H1 (cell line): ENCODE measurements at regions not wholly inside any gene's neighbourhood (a gene's known extent, or its start where the extent isn't known, plus 50 kb on each side); places are given as distances from the start of the nearest gene placed in this dataset.

Experiments
- CTCF ChIA-PET: fragments of 300-600 bp; sonication (Branson Sonifier 250); formaldehyde crosslinking; loops from one replicate; lab custom pipeline; 2021; ENCODE audit not compliant: partially characterized antibody; lab: Charles Lee
- POLR2A ChIA-PET: fragments of 300-600 bp; sonication (Branson Sonifier 250); formaldehyde crosslinking; loops from one replicate; lab custom pipeline; 2021; ENCODE audit warnings: inconsistent platforms; ENCODE audit not compliant: partially characterized antibody; lab: Charles Lee
- DNase-seq, 2 experiments: peaks; one replicate each; pipeline versions ENCODE4 v3.0.0 to v3.0.0-alpha.2; 2010 to 2022; ENCODE audit warnings: low spot score in 2 of 2, low read depth in 1 of 2, mixed read lengths in 1 of 2
- FAIRE-seq: peaks from 2 replicates; lab custom pipeline; 2011; peaks lifted over from hg19 to GRCh38; lab: Jason Lieb, UNC
- H2AFZ ChIP-seq: 2 replicates; pipeline ENCODE4 v1.8.1; 2012; ENCODE audit warnings: low read length, inconsistent platforms
- H2AK5ac ChIP-seq: 2 replicates; pipeline ENCODE4 v1.6.1; 2013; ENCODE audit warnings: low read depth, low read length
- H2BK120ac ChIP-seq: replicated peaks from 2 replicates; pipeline ENCODE3; 2013; ENCODE audit warnings: low read depth, low read length, inconsistent platforms
- H2BK12ac ChIP-seq: 2 replicates; pipeline ENCODE4 v1.6.1; 2013; ENCODE audit warnings: low read depth, low read length
- H2BK15ac ChIP-seq: 2 replicates; pipeline ENCODE4 v1.6.1; 2013; ENCODE audit warnings: low read length
- H2BK20ac ChIP-seq: 2 replicates; pipeline ENCODE4 v1.6.1; 2013; ENCODE audit warnings: low read length
- H2BK5ac ChIP-seq: 2 replicates; pipeline ENCODE4 v1.6.1; 2013; ENCODE audit warnings: low read depth, low read length
- H3K14ac ChIP-seq: 2 replicates; pipeline ENCODE4 v1.6.1; 2013; ENCODE audit warnings: inconsistent platforms; ENCODE audit not compliant: insufficient read length
- H3K18ac ChIP-seq: 2 replicates; pipeline ENCODE4 v1.6.1; 2013; ENCODE audit warnings: low read length; ENCODE audit errors: extremely low read depth
- H3K23ac ChIP-seq: 2 replicates; pipeline ENCODE4 v1.6.1; 2013; ENCODE audit warnings: inconsistent platforms; ENCODE audit not compliant: insufficient read length
- H3K23me2 ChIP-seq: 2 replicates; pipeline ENCODE4 v1.6.1; 2013; ENCODE audit warnings: low read depth, low read length
- H3K27ac ChIP-seq: 2 replicates; pipeline ENCODE4 v1.6.1; 2011; ENCODE audit warnings: low read depth, low read length, inconsistent platforms
- H3K27me3 ChIP-seq, 4 experiments: replicated peaks in 1 of 4; 1 replicate in 1 of 4; 2 replicates in 3 of 4; pipeline versions ENCODE4 v1.6.1 to v1.8.1; 2011 to 2013; ENCODE audit warnings: low read length in 3 of 4, mild to moderate bottlenecking in 3 of 4, inconsistent platforms in 2 of 4, mixed read lengths in 2 of 4, moderate library complexity in 1 of 4; ENCODE audit not compliant: control insufficient read depth in 3 of 4, insufficient read depth in 3 of 4; ENCODE audit errors: extremely low read depth in 1 of 4
- H3K36me3 ChIP-seq, 4 experiments: 2 replicates each; pipeline versions ENCODE4 v1.6.1 to v1.8.1; 2011 to 2013; ENCODE audit warnings: mild to moderate bottlenecking in 4 of 4, low read length in 3 of 4, moderate library complexity in 2 of 4, control low read depth in 1 of 4, inconsistent platforms in 1 of 4; ENCODE audit not compliant: insufficient read depth in 4 of 4, control insufficient read depth in 2 of 4
- H3K4ac ChIP-seq: replicated peaks from 2 replicates; pipeline ENCODE3; 2013; ENCODE audit warnings: low read length, low read depth, mixed read lengths, inconsistent platforms; ENCODE audit not compliant: insufficient read length
- H3K4me1 ChIP-seq, 4 experiments: replicated peaks in 1 of 4; 1 replicate in 1 of 4; 2 replicates in 3 of 4; pipeline versions ENCODE4 v1.6.1 to v1.8.1; 2011 to 2013; ENCODE audit warnings: low read length in 3 of 4, inconsistent platforms in 2 of 4, mixed read lengths in 1 of 4; ENCODE audit not compliant: insufficient read depth in 4 of 4, control insufficient read depth in 3 of 4
- H3K4me2 ChIP-seq, 2 experiments: 2 replicates each; pipeline versions ENCODE4 v1.6.1 to v1.8.1; 2011 to 2013; ENCODE audit warnings: low read depth in 2 of 2, low read length in 2 of 2, control low read depth in 1 of 2, inconsistent platforms in 1 of 2, mild to moderate bottlenecking in 1 of 2; ENCODE audit not compliant: insufficient read depth in 1 of 2
- H3K4me3 ChIP-seq, 4 experiments: fragments of 200-600, 300-600 bp in 1 of 4; sonication (generic), shearing (Covaris generic), sonication (Bioruptor Twin) in 1 of 4; 2 replicates each; pipeline versions ENCODE4 v1.5.1 to v1.8.1; 2011 to 2016; ENCODE audit warnings: low read length in 4 of 4, low read depth in 3 of 4, control low read depth in 2 of 4, inconsistent platforms in 2 of 4, mild to moderate bottlenecking in 2 of 4, mixed read lengths in 1 of 4, moderate library complexity in 1 of 4; ENCODE audit not compliant: insufficient read depth in 2 of 4; ENCODE audit errors: extremely low read depth in 1 of 4
- H3K56ac ChIP-seq: replicated peaks from 2 replicates; pipeline ENCODE3; 2013; ENCODE audit warnings: low read depth, mild to moderate bottlenecking, mixed read lengths, low read length, inconsistent platforms; ENCODE audit not compliant: insufficient read length
- H3K79me1 ChIP-seq: 2 replicates; pipeline ENCODE4 v1.6.1; 2013; ENCODE audit warnings: low read depth, low read length, control low read depth
- H3K79me2 ChIP-seq, 2 experiments: 2 replicates each; pipeline versions ENCODE4 v1.6.1 to v1.8.1; 2012 to 2013; ENCODE audit warnings: low read length in 2 of 2, mild to moderate bottlenecking in 2 of 2, inconsistent platforms in 1 of 2; ENCODE audit not compliant: insufficient read depth in 2 of 2, control insufficient read depth in 1 of 2
- H3K9ac ChIP-seq, 4 experiments: replicated peaks in 1 of 4; 1 replicate in 1 of 4; 2 replicates in 3 of 4; pipeline versions ENCODE4 v1.6.1 to v1.8.1; 2011 to 2013; ENCODE audit warnings: low read depth in 3 of 4, low read length in 3 of 4, control low read depth in 2 of 4, mild to moderate bottlenecking in 2 of 4, moderate library complexity in 2 of 4, inconsistent platforms in 1 of 4; ENCODE audit errors: extremely low read depth in 1 of 4
- H3K9me3 ChIP-seq, 2 experiments: 2 replicates each; pipeline versions ENCODE4 v1.6.1 to v1.8.1; 2012 to 2013; ENCODE audit warnings: mild to moderate bottlenecking in 2 of 2, moderate library complexity in 2 of 2, control low read depth in 1 of 2, inconsistent platforms in 1 of 2, low read depth in 1 of 2, low read length in 1 of 2, mixed read lengths in 1 of 2; ENCODE audit not compliant: insufficient read depth in 2 of 2
- H4K20me1 ChIP-seq, 2 experiments: replicated peaks in 1 of 2; 2 replicates each; pipeline versions ENCODE3 to v1.8.1; 2011 to 2013; ENCODE audit warnings: inconsistent platforms in 2 of 2, low read length in 2 of 2, mild to moderate bottlenecking in 1 of 2; ENCODE audit not compliant: insufficient read depth in 2 of 2, control insufficient read depth in 1 of 2
- H4K5ac ChIP-seq: 2 replicates; pipeline ENCODE4 v1.6.1; 2013; ENCODE audit warnings: low read length, low read depth, mixed read lengths, inconsistent platforms; ENCODE audit not compliant: insufficient read length
- H4K8ac ChIP-seq: 2 replicates; pipeline ENCODE4 v1.8.0; 2013; ENCODE audit warnings: mild to moderate bottlenecking, moderate library complexity, low read length, inconsistent platforms; ENCODE audit not compliant: insufficient read depth; ENCODE audit errors: extremely low read depth
- H4K91ac ChIP-seq: replicated peaks from 2 replicates; pipeline ENCODE3; 2013; ENCODE audit warnings: low read length, mixed read lengths, inconsistent platforms; ENCODE audit not compliant: insufficient read length
- CEBPB ChIP-seq: IDR thresholded peaks from 2 replicates; pipeline ENCODE4 v1.6.1; 2012; ENCODE audit warnings: low read depth, low read length
- WGBS, 2 experiments: shearing (Covaris generic) in 1 of 2; methylation state at CpG; one replicate each; pipeline versions ENCODE4 v1.1.6 to v1.1.7; 2013 to 2015; ENCODE audit warnings: low lambda C conversion rate in 2 of 2, mixed read lengths in 2 of 2, inconsistent platforms in 1 of 2, low coverage in 1 of 2, missing lambda C conversion rate in 1 of 2; ENCODE audit not compliant: insufficient replicate concordance in 2 of 2, insufficient coverage in 1 of 2, insufficient read length in 1 of 2; ENCODE audit errors: extremely low coverage in 1 of 2, missing lambda C conversion rate in 1 of 2; 5-methylcytosine and 5-hydroxymethylcytosine counted together
- TF ChIP-seq, protein P1 (sequence below): IDR thresholded peaks from 2 replicates; pipeline ENCODE4 v1.6.1; 2012; ENCODE audit warnings: inconsistent platforms

DNA sequence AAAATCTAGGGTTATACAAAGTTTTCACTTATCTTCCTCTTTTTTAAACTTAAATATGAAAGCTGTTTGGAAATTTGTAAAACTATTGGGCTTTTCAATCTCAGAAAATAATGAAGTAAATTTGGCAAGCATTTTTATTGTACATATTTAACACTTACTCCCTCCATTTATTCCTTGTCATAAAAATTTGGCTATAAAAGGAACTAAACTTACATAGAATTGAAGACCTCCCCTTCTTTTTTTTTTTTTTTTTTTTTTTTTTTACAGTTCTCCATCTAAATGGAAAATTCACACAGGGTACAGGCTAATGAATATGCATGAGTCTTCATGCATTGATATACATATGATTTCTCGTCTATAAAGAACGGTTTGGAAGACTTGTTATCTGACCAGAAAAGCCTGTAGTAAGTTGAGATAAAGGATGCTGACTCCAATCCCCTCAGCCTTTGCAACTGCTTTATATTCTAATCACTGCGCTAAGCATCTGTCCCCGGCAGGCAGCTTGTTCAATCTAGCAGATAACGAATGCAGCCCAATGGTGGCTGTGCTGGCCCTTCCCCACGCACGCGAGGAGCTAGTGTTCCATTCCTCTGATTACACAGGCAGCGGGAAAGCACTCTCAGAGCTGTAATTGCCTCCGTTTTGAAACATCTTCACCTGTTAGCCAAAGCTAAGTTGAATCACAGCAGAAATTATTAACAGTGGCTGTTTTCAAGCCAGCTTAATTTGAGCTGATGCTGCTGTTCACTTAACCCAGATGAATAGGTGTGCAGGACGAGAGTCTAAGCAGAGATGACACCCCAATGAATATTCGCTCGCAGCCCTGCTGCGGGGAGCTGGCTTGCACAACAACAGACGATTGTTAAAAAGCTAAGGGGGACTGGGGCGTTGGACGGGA is 453.8 kb upstream of the ZNF608 start:
- H3K4me3 ChIP-seq = peak overlapping the region in 1 of 4 experiments; percentile 48; a peak in 3 of 8 replicates
- POLR2A ChIA-PET = interaction anchor here (1.0 to 1.2 kb wide), 2 partner anchors 9 to 20 kb away, joined by 3 read pairs; no protein-coding TSS in a partner anchor

More for the DNA sequence above, 453.8 kb upstream of the ZNF608 start:
- FAIRE-seq (no peak), DNase-seq (no peak)
- Histone ChIP-seq H3K23ac (no peak overlapping the region), H3K4me2 (peak overlapping the region; percentile 60), H3K79me1 (no peaks in the 10 kb centered on the region), H3K23me2 (no peaks in the 10 kb centered on the region), H3K18ac (peak overlapping the region; percentile 20; the same call in 1 of the 2 replicates), H2AK5ac (no peak overlapping the region), H3K79me2 (no peaks in the 10 kb centered on the region), H4K20me1 (no peaks in the 10 kb centered on the region), H2AFZ (peak overlapping the region; percentile 98), H2BK12ac (no peak overlapping the region; the same call in 1 of the 2 replicates), H2BK120ac (peak overlapping the region; percentile 8), H3K4ac (no peak overlapping the region), H3K27ac (no peak overlapping the region), H4K91ac (no peak overlapping the region), H3K4me1 (peaks cover 2 to 21% (median 14%) of the 10 kb centered on the region in 4 experiments; a peak in 6 of 7 replicates), H2BK15ac (no peak overlapping the region), H2BK20ac (no peak overlapping the region), H3K14ac (no peak overlapping the region), H3K27me3 (no peaks in the 10 kb centered on the region), H3K9ac (peak overlapping the region in 2 of 4 experiments; percentile 20 to 56; a peak in 3 of 7 replicates), H4K5ac (no peak overlapping the region), H3K36me3 (no peaks in the 10 kb centered on the region), H4K8ac (no peak overlapping the region; the same call in 1 of the 2 replicates), H3K9me3 (no peaks in the 10 kb centered on the region), H2BK5ac (peak overlapping the region; percentile 21; the same call in 1 of the 2 replicates), H3K56ac (no peak overlapping the region)
- WGBS, 2 experiments = 19% methylated on average over 17 of the region's 17 CpGs; no CpG with 5 or more reads in 1 of the 2 experiments
- TF ChIP-seq, protein P1, sequence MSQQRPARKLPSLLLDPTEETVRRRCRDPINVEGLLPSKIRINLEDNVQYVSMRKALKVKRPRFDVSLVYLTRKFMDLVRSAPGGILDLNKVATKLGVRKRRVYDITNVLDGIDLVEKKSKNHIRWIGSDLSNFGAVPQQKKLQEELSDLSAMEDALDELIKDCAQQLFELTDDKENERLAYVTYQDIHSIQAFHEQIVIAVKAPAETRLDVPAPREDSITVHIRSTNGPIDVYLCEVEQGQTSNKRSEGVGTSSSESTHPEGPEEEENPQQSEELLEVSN = no peak
- TF ChIP-seq CEBPB = peak; percentile 33; the same call in 1 of the 2 replicates
- CTCF ChIA-PET = interaction anchor here (0.6 to 2.3 kb wide), 5 partner anchors 10 to 34 kb away, joined by 3 to 8 read pairs (median 4); no protein-coding TSS in a partner anchor
